GM12878 (cell line): ENCODE measurements at regions not wholly inside any gene's neighbourhood (a gene's known extent, or its start where the extent isn't known, plus 50 kb on each side); places are given as distances from the start of the nearest gene placed in this dataset.

Experiments
- ATAC-seq: fragments of 200-7000 bp; cut with Tn5 transposase; 3 replicates; pipeline ENCODE4 v1.9.1; 2020; ENCODE audit warnings: mild to moderate bottlenecking, moderate library complexity
- BruUV-seq: library from RNA; stranded (reverse); fragments of 400-500 nt; replicated peaks from 2 replicates; lab custom pipeline; 2021; lab: Mats Ljungman, UMichigan
- CTCF ChIA-PET: fragments of 300-600 bp; sonication (Branson Sonifier 250); formaldehyde crosslinking; extraction: SDS; loops from one replicate; lab custom pipeline; 2021; ENCODE audit warnings: inconsistent platforms; lab: Yijun Ruan, JAX
- POLR2A ChIA-PET: fragments of 350-600 bp; formaldehyde crosslinking; extraction: SDS; loops from one replicate; lab custom pipeline; 2021; ENCODE audit warnings: inconsistent platforms; lab: Charles Lee
- RAD21 ChIA-PET: fragments of 300-600 bp; sonication (Branson Sonifier 250); formaldehyde crosslinking; loops from one replicate; lab custom pipeline; 2023; ENCODE audit warnings: antibody characterized with exemption; ENCODE audit not compliant: unreplicated experiment; lab: Charles Lee
- SMC1A ChIA-PET: fragments of 300-600 bp; sonication (Branson Sonifier 250); formaldehyde crosslinking; loops from one replicate; lab custom pipeline; 2023; ENCODE audit not compliant: unreplicated experiment, uncharacterized antibody; lab: Charles Lee
- DNase-seq: peaks from one replicate; pipeline ENCODE4 v3.0.0-alpha.2; 2011; ENCODE audit warnings: low read depth, low spot score
- FAIRE-seq: peaks from 3 replicates; lab custom pipeline; 2011; peaks lifted over from hg19 to GRCh38; lab: Jason Lieb, UNC
- H2AFZ ChIP-seq: 2 replicates; pipeline ENCODE4 v1.6.0; 2011; ENCODE audit warnings: low read depth, low read length, control low read depth; ENCODE audit not compliant: control insufficient read depth
- H3K27ac ChIP-seq: 2 replicates; pipeline ENCODE4 v1.5.1; 2011; ENCODE audit warnings: control low read depth; ENCODE audit not compliant: control insufficient read depth, insufficient read depth
- H3K27me3 ChIP-seq, 2 experiments: replicated peaks in 1 of 2; 2 replicates each; pipeline versions ENCODE4 v1.6.0 to v1.6.1; 2011; ENCODE audit warnings: low read length in 1 of 2; ENCODE audit not compliant: control insufficient read depth in 2 of 2, insufficient read depth in 2 of 2
- H3K36me3 ChIP-seq, 2 experiments: 2 replicates each; pipeline ENCODE4 v1.5.1; 2011; ENCODE audit warnings: low read length in 1 of 2; ENCODE audit not compliant: control insufficient read depth in 2 of 2, insufficient read depth in 2 of 2
- H3K4me1 ChIP-seq: 2 replicates; pipeline ENCODE4 v1.6.1; 2011; ENCODE audit warnings: mild to moderate bottlenecking, low read length, moderate library complexity, mixed read lengths; ENCODE audit not compliant: control insufficient read depth, insufficient read depth
- H3K4me2 ChIP-seq: 2 replicates; pipeline ENCODE4 v1.6.0; 2011; ENCODE audit warnings: control low read depth; ENCODE audit not compliant: control insufficient read depth, insufficient read depth
- H3K4me3 ChIP-seq: fragments of 200-600 bp; sonication (generic); 2 replicates; pipeline ENCODE4 v1.5.1; 2016
- H3K79me2 ChIP-seq: 2 replicates; pipeline ENCODE4 v1.6.0; 2011; ENCODE audit warnings: low read length; ENCODE audit not compliant: control insufficient read depth, insufficient read depth
- H3K9ac ChIP-seq: 2 replicates; pipeline ENCODE4 v1.8.0; 2011; ENCODE audit warnings: low read length, control low read depth, mixed read lengths; ENCODE audit not compliant: control insufficient read depth, insufficient read depth
- H3K9me3 ChIP-seq: replicated peaks from 3 replicates; pipeline ENCODE4 v1.5.1; 2011; ENCODE audit warnings: mild to moderate bottlenecking, low read length; ENCODE audit not compliant: control insufficient read depth, insufficient read depth
- H4K20me1 ChIP-seq: 2 replicates; pipeline ENCODE4 v1.6.0; 2011; ENCODE audit not compliant: control insufficient read depth, insufficient read depth
- EGR1 ChIP-seq, 2 experiments: IDR thresholded peaks; 1 replicate in 1 of 2; 2 replicates in 1 of 2; pipeline ENCODE4 v1.6.1; 2011 to 2012; ENCODE audit warnings: low read depth in 2 of 2, low read length in 2 of 2, borderline replicate concordance in 1 of 2, mild to moderate bottlenecking in 1 of 2, moderate library complexity in 1 of 2
- JUNB ChIP-seq: IDR thresholded peaks from 2 replicates; pipeline ENCODE4 v1.6.1; 2016; ENCODE audit warnings: antibody characterized with exemption, mild to moderate bottlenecking
- MEF2A ChIP-seq: IDR thresholded peaks from 2 replicates; pipeline ENCODE4 v1.6.1; 2011; ENCODE audit warnings: low read depth, mild to moderate bottlenecking, low read length, moderate library complexity; ENCODE audit not compliant: insufficient read depth
- NR2C2 ChIP-seq: IDR thresholded peaks from 2 replicates; pipeline ENCODE4 v1.6.1; 2011; ENCODE audit warnings: borderline replicate concordance, low read depth; ENCODE audit not compliant: control insufficient read depth, insufficient read length
- RELA ChIP-seq: fragments of 450-650 bp; IDR thresholded peaks from 2 replicates; pipeline ENCODE4 v1.8.0; 2014; ENCODE audit warnings: borderline replicate concordance; ENCODE audit not compliant: partially characterized antibody
- SMAD1 ChIP-seq: fragments of 450-650 bp; IDR thresholded peaks from 2 replicates; pipeline ENCODE4 v1.6.1; 2018; ENCODE audit warnings: mild to moderate bottlenecking, low read depth; ENCODE audit not compliant: partially characterized antibody
- STAT3 ChIP-seq: IDR thresholded peaks from 2 replicates; pipeline ENCODE4 v1.6.1; 2011; ENCODE audit warnings: low read depth, low read length, improper control_type of control experiment
- TCF7 ChIP-seq: IDR thresholded peaks from 2 replicates; pipeline ENCODE4 v1.6.1; 2014; ENCODE audit warnings: antibody characterized with exemption, borderline replicate concordance
- ZNF207 ChIP-seq: fragments of 450-650 bp; IDR thresholded peaks from 2 replicates; pipeline ENCODE4 v1.6.1; 2014; ENCODE audit warnings: antibody characterized with exemption, mild to moderate bottlenecking, borderline replicate concordance
- ZNF384 ChIP-seq: IDR thresholded peaks from 2 replicates; pipeline ENCODE4 v1.6.1; 2012; ENCODE audit warnings: low read depth, mild to moderate bottlenecking, low read length, improper control_type of control experiment, borderline replicate concordance
- WGBS: methylation state at CpG from one replicate; pipeline ENCODE4 v1.1.6; 2016; ENCODE audit warnings: low lambda C conversion rate; ENCODE audit not compliant: insufficient replicate concordance, insufficient coverage; ENCODE audit errors: missing lambda C conversion rate; 5-methylcytosine and 5-hydroxymethylcytosine counted together
- in situ Hi-C: fragments of 300-500 bp; cut with MboI; formaldehyde crosslinking; loops from 9 replicates; pipeline ENCODE4 v1.14.3; 2018; ENCODE audit warnings: mixed read lengths
- intact Hi-C: fragments of 100-400 bp; cut with micrococcal nuclease; formaldehyde crosslinking; loops from one replicate; pipeline ENCODE4 v1.14.2; 2022; ENCODE audit not compliant: unreplicated experiment
- TF ChIP-seq, protein P1 (sequence below): IDR thresholded peaks from 2 replicates; pipeline ENCODE4 v1.6.1; 2012; ENCODE audit warnings: improper control_type of control experiment, low read depth, low read length; ENCODE audit not compliant: insufficient replicate concordance

DNA sequence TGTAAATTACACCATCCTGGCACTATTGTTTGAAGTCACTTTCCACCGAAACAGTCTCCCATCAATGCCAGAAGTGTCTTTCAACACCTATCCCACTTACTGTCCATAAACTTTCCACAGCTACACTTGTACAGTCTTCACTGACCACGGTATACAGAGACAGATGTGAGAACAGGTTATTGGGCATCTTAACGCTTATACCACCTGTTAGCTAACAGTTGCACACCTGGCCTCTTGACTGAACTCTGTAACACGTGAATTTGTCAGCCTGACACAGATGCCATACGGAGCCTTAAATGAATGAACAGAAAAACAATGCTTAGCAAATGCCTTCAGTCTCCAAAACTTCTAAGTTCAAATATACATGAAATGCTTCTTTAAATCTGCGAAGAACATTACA lies 440.5 kb downstream of the SHQ1 start:
- SMC1A ChIA-PET: interaction anchor here (1.2 to 2.2 kb wide), 3 partner anchors 11 to 34 kb away, joined by 3 to 8 read pairs (median 4); no protein-coding TSS in a partner anchor
- intact Hi-C loops: no loop called here

DNA sequence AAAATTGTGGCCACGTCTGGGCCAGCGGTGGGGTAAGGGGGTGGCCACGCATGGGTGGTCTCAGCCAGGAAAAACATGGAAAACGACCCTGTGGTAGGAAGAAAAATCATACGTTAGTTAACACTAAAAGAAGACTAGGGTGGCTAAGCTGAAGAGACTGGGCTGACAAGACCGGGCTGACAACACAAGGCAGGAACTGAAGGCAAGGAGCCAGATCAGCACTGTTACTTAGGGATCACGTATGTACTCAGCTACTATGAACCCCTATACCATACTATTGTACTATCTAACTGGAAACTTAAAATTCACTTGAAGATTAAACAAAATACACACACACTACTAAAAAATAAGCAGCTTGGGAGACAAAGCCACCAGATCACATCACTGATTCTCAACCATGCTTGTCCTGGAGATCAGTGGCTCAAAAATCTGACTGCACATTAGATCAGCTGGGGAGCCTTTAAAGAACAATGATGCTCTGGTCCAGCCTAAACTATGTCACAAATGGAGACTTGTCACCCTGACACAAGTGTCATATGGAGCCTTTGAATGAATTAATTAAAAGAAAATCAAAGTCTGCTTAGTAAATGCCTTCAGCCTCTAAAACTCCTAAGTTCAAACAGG lies 442.2 kb downstream of the SHQ1 start:
- FAIRE-seq: no peak

More for the DNA sequence above, 440.5 kb downstream of the SHQ1 start:
- no TSS peak for BruUV-seq
- no peak overlapping the region for H2AFZ ChIP-seq
- FAIRE-seq (no peak), DNase-seq (no peak), ATAC-seq (no peak)
- no peak overlapping the region for H3K4me3 ChIP-seq
- H4K20me1 ChIP-seq: peaks cover 7% of the 10 kb centered on the region
- no peaks in the 10 kb centered on the region for H3K9me3 ChIP-seq
- no peaks in the 10 kb centered on the region for H3K36me3 ChIP-seq
- H3K4me1 ChIP-seq: peaks cover 6% of the 10 kb centered on the region
- H3K27ac ChIP-seq: no peak overlapping the region
- TF ChIP-seq STAT3 (no peak), NR2C2 (no peak), MEF2A (no peak), EGR1 (IDR thresholded peaks at IDR 0.05; ENCODE audit: borderline replicate concordance in 1 of 2, low read depth in 2 of 2, low read length in 2 of 2) (no peak)
- H3K9ac ChIP-seq: no peak overlapping the region
- ChIA-PET POLR2A (no interaction called here), RAD21 (interaction anchor here (1.3 kb wide), 1 partner anchor 36 kb away, joined by 3 read pairs; no protein-coding TSS in a partner anchor), CTCF (no interaction called here)
- H3K4me2 ChIP-seq: no peak overlapping the region
- H3K79me2 ChIP-seq: peaks cover 31% of the 10 kb centered on the region
- 79% methylated on average over 6 of the region's 6 CpGs for WGBS
- no peaks in the 10 kb centered on the region for H3K27me3 ChIP-seq
- in situ Hi-C loops: no loop called here

More for the DNA sequence above, 442.2 kb downstream of the SHQ1 start:
- no peak overlapping the region for H3K4me3 ChIP-seq
- no peaks in the 10 kb centered on the region for H3K36me3 ChIP-seq
- SMC1A ChIA-PET: interaction anchor here (0.7 to 1.8 kb wide), 7 partner anchors 11 to 408 kb away, joined by 3 to 5 read pairs (median 3); no protein-coding TSS in a partner anchor
- peaks cover 7% of the 10 kb centered on the region for H4K20me1 ChIP-seq
- peaks cover 6% of the 10 kb centered on the region for H3K4me1 ChIP-seq
- CTCF ChIA-PET: interaction anchor here (1.4 kb wide), 1 partner anchor 14 kb away, joined by 6 read pairs; no protein-coding TSS in a partner anchor
- H3K27me3 ChIP-seq: no peaks in the 10 kb centered on the region
- no peak overlapping the region for H3K27ac ChIP-seq
- 65% methylated on average over 7 of the region's 7 CpGs for WGBS
- H3K9me3 ChIP-seq: no peaks in the 10 kb centered on the region; the same call in 2 of the 3 replicates
- H2AFZ ChIP-seq: no peak overlapping the region
- intact Hi-C loops (no loop called here), in situ Hi-C loops (no loop called here)
- H3K79me2 ChIP-seq: peaks cover 38% of the 10 kb centered on the region
- BruUV-seq: TSS peak; percentile 33
- no peak for DNase-seq
- POLR2A ChIA-PET: interaction anchor here (1.2 kb wide), 1 partner anchor 35 kb away, joined by 3 read pairs; no protein-coding TSS in a partner anchor
- no peak overlapping the region for H3K4me2 ChIP-seq
- ATAC-seq: peak; percentile 24; the same call in 2 of the 3 replicates
- RAD21 ChIA-PET: interaction anchor here (1.3 kb wide), 1 partner anchor 38 kb away, joined by 3 read pairs; no protein-coding TSS in a partner anchor
- no peak overlapping the region for H3K9ac ChIP-seq
- TF ChIP-seq, protein P1, sequence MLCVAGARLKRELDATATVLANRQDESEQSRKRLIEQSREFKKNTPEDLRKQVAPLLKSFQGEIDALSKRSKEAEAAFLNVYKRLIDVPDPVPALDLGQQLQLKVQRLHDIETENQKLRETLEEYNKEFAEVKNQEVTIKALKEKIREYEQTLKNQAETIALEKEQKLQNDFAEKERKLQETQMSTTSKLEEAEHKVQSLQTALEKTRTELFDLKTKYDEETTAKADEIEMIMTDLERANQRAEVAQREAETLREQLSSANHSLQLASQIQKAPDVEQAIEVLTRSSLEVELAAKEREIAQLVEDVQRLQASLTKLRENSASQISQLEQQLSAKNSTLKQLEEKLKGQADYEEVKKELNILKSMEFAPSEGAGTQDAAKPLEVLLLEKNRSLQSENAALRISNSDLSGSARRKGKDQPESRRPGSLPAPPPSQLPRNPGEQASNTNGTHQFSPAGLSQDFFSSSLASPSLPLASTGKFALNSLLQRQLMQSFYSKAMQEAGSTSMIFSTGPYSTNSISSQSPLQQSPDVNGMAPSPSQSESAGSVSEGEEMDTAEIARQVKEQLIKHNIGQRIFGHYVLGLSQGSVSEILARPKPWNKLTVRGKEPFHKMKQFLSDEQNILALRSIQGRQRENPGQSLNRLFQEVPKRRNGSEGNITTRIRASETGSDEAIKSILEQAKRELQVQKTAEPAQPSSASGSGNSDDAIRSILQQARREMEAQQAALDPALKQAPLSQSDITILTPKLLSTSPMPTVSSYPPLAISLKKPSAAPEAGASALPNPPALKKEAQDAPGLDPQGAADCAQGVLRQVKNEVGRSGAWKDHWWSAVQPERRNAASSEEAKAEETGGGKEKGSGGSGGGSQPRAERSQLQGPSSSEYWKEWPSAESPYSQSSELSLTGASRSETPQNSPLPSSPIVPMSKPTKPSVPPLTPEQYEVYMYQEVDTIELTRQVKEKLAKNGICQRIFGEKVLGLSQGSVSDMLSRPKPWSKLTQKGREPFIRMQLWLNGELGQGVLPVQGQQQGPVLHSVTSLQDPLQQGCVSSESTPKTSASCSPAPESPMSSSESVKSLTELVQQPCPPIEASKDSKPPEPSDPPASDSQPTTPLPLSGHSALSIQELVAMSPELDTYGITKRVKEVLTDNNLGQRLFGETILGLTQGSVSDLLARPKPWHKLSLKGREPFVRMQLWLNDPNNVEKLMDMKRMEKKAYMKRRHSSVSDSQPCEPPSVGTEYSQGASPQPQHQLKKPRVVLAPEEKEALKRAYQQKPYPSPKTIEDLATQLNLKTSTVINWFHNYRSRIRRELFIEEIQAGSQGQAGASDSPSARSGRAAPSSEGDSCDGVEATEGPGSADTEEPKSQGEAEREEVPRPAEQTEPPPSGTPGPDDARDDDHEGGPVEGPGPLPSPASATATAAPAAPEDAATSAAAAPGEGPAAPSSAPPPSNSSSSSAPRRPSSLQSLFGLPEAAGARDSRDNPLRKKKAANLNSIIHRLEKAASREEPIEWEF: no peak
- no peak for TF ChIP-seq RELA
- TF ChIP-seq SMAD1: no peak
- TF ChIP-seq TCF7: no peak
- no peak for TF ChIP-seq ZNF384
- no peak for TF ChIP-seq JUNB
- no peak for TF ChIP-seq ZNF207
